Islet precursor cell (in vitro differentiated cells): ENCODE measurements at regions not wholly inside any gene's neighbourhood (a gene's known extent, or its start where the extent isn't known, plus 50 kb on each side); places are given as distances from the start of the nearest gene placed in this dataset.
A peak's percentile ranks its signal among the peaks of the same experiment; 100 is the strongest.
"Not testable (repeated sequence)": the region's sequence is repeated elsewhere in the genome, so short reads cannot be mapped to it uniquely, and the experiment has no call there.

ENCODE experiments used
- DNase-seq: peaks from one replicate; pipeline ENCODE4 v3.0.0-alpha.2; 2018

- peak; percentile 16 for DNase-seq
These were observed 64.8 kb upstream of the SLC1A4 start for GRCh38 chr2:64924170-64924934.

- not testable (repeated sequence) for DNase-seq
These were observed 63.1 kb upstream of the SLC1A4 start for GRCh38 chr2:64925930-64926722.

GRCh38 chr2:64928813-64929212 is 60.4 kb upstream of the SLC1A4 start:
- DNase-seq = no peak

- DNase-seq = no peak
These were observed 59.9 kb upstream of the SLC1A4 start for GRCh38 chr2:64929333-64929732.

- DNase-seq = no peak
These were observed 58.9 kb upstream of the SLC1A4 start for GRCh38 chr2:64930258-64930671.

GRCh38 chr2:64931246-64932115 is 57.7 kb upstream of the SLC1A4 start:
- DNase-seq = no peak

GRCh38 chr2:64932116-64932370 is 57.2 kb upstream of the SLC1A4 start:
- DNase-seq = peak; percentile 15

GRCh38 chr2:64932371-64933216 is 56.6 kb upstream of the SLC1A4 start:
- peak; percentile 28 for DNase-seq

- DNase-seq = peak; percentile 18
These were observed 54.7 kb upstream of the SLC1A4 start for GRCh38 chr2:64934530-64934929.

- peak; percentile 51 for DNase-seq
These were observed 52.4 kb upstream of the SLC1A4 start for GRCh38 chr2:64936809-64937208.

GRCh38 chr2:64937314-64937686 is 51.9 kb upstream of the SLC1A4 start:
- not testable (repeated sequence) for DNase-seq

GRCh38 chr2:64937687-64938491 is 51.3 kb upstream of the SLC1A4 start:
- peak; percentile 40 for DNase-seq

GRCh38 chr2:64938607-64939285 is 50.5 kb upstream of the SLC1A4 start:
- peak; percentile 24 for DNase-seq

- no peak for DNase-seq
These were observed 49.8 kb upstream of the SLC1A4 start for GRCh38 chr2:64939332-64939917.
